ENCODE measurements at regions not wholly inside any gene's neighbourhood (a gene's known extent, or its start where the extent isn't known, plus 50 kb on each side); places are given as distances from the start of the nearest gene placed in this dataset.
A peak's percentile ranks its signal among the peaks of the same experiment; 100 is the strongest.
"Not testable (repeated sequence)": the region's sequence is repeated elsewhere in the genome, so short reads cannot be mapped to it uniquely, and the experiment has no call there.

GRCh38 chr4:43607827-43608461 is 715.4 kb downstream of the GRXCR1 start:
- intact Hi-C loops (cut with DNase I): no loop called here

GRCh38 chr4:43619219-43619618 is 726.7 kb downstream of the GRXCR1 start:
- no peak for ATAC-seq
- no peak for TF ChIP-seq CTCF (IDR thresholded peaks at IDR 0.05)
- intact Hi-C loops (cut with DNase I): no loop called here
- Histone ChIP-seq H3K27me3 (no peaks in the 10 kb centered on the region), H3K9me3 (no peaks in the 10 kb centered on the region), H3K27ac (no peak overlapping the region), H3K36me3 (no peaks in the 10 kb centered on the region), H3K4me3 (no peak overlapping the region), H3K4me1 (no peaks in the 10 kb centered on the region)
- no peak for FAIRE-seq
- DNase-seq: no peak

More at GRCh38 chr4:43607827-43608461, 715.4 kb downstream of the GRXCR1 start:
- H3K4me1 ChIP-seq: no peaks in the 10 kb centered on the region
- no peak for TF ChIP-seq CTCF (IDR thresholded peaks at IDR 0.05)
- DNase-seq: no peak
- WGBS, 2 donors: 35 to 47% methylated on average over 4 of the region's 4 CpGs
- no peak for ATAC-seq
- no peak overlapping the region for H3K4me3 ChIP-seq
- no peak overlapping the region for H3K27ac ChIP-seq
- H3K36me3 ChIP-seq: no peaks in the 10 kb centered on the region
- H3K27me3 ChIP-seq: no peaks in the 10 kb centered on the region
- no peak for FAIRE-seq
- H3K9me3 ChIP-seq: no peaks in the 10 kb centered on the region

- FAIRE-seq; DNase-seq; H3K27me3 ChIP-seq; H3K4me1 ChIP-seq; H3K4me3 ChIP-seq; H3K27ac ChIP-seq; intact Hi-C loops (cut with DNase I); H3K9me3 ChIP-seq; ATAC-seq; H3K36me3 ChIP-seq: not testable (repeated sequence)
- WGBS, 2 donors: 76 to 84% methylated on average over 4 of the region's 4 CpGs
Observed at GRCh38 chr4:43637893-43638292, 745.4 kb downstream of the GRXCR1 start.

GRCh38 chr4:43651991-43652390 is 759.5 kb downstream of the GRXCR1 start:
- FAIRE-seq: no peak
- intact Hi-C loops (cut with DNase I): no loop called here
- no peak overlapping the region for H3K4me3 ChIP-seq
- no peak for TF ChIP-seq CTCF (IDR thresholded peaks at IDR 0.05)
- 44 to 72% methylated on average over 1 of the region's 1 CpG for WGBS, 2 donors
- no peaks in the 10 kb centered on the region for H3K9me3 ChIP-seq
- DNase-seq: no peak
- no peaks in the 10 kb centered on the region for H3K27me3 ChIP-seq
- no peaks in the 10 kb centered on the region for H3K4me1 ChIP-seq
- H3K27ac ChIP-seq: no peak overlapping the region
- no peaks in the 10 kb centered on the region for H3K36me3 ChIP-seq
- no peak for ATAC-seq

- DNase-seq; FAIRE-seq; ATAC-seq; H3K4me1 ChIP-seq; H3K27ac ChIP-seq; H3K36me3 ChIP-seq; H3K4me3 ChIP-seq; H3K9me3 ChIP-seq; intact Hi-C loops (cut with DNase I); H3K27me3 ChIP-seq: not testable (repeated sequence)
- WGBS, 2 donors: 68% methylated on average over 2 of the region's 2 CpGs
Observed at GRCh38 chr4:43659547-43659946, 767.0 kb downstream of the GRXCR1 start.

- H3K4me3 ChIP-seq; H3K36me3 ChIP-seq; FAIRE-seq; H3K27ac ChIP-seq; ATAC-seq; intact Hi-C loops (cut with DNase I); H3K27me3 ChIP-seq; H3K4me1 ChIP-seq; H3K9me3 ChIP-seq: not testable (repeated sequence)
- peak in 1 of 6 donors; percentile 59 for DNase-seq
- WGBS, 2 donors: 75 to 87% methylated on average over 16 to 23 of the region's 23 CpGs
Observed at GRCh38 chr4:43672265-43672885, 776.2 kb downstream of the KCTD8 start.

Measured in pancreas (tissue), 10 donors.